AG08396 (cell line): ENCODE measurements at regions not wholly inside any gene's neighbourhood (a gene's known extent, or its start where the extent isn't known, plus 50 kb on each side); places are given as distances from the start of the nearest gene placed in this dataset.
"Not testable (repeated sequence)": the region's sequence is repeated elsewhere in the genome, so short reads cannot be mapped to it uniquely, and the experiment has no call there.

Experiments used
- DNase-seq: peaks from one replicate; pipeline ENCODE4 v3.0.0; 2012; ENCODE audit warnings: low spot score, mixed read lengths

- no peak for DNase-seq
These were observed 148.8 kb upstream of the ZNF608 start for GRCh38 chr5:124895236-124895635.

GRCh38 chr5:124901081-124901480 lies 154.6 kb upstream of the ZNF608 start:
- no peak for DNase-seq

GRCh38 chr5:124902097-124902821 lies 155.8 kb upstream of the ZNF608 start:
- no peak for DNase-seq

- no peak for DNase-seq
These were observed 159.1 kb upstream of the ZNF608 start for GRCh38 chr5:124905256-124906130.

GRCh38 chr5:124906339-124907097 lies 160.1 kb upstream of the ZNF608 start:
- peak; percentile 58 for DNase-seq

GRCh38 chr5:124907098-124907644 lies 160.7 kb upstream of the ZNF608 start:
- DNase-seq = no peak

- DNase-seq = no peak
These were observed 162.4 kb upstream of the ZNF608 start for GRCh38 chr5:124908581-124909451.

- no peak for DNase-seq
These were observed 163.3 kb upstream of the ZNF608 start for GRCh38 chr5:124909734-124910133.

- DNase-seq = no peak
These were observed 164.0 kb upstream of the ZNF608 start for GRCh38 chr5:124910354-124911016.

GRCh38 chr5:124912638-124913328 lies 166.3 kb upstream of the ZNF608 start:
- no peak for DNase-seq

- no peak for DNase-seq
These were observed 166.9 kb upstream of the ZNF608 start for GRCh38 chr5:124913329-124913653.

GRCh38 chr5:124916313-124916712 lies 169.9 kb upstream of the ZNF608 start:
- DNase-seq = not testable (repeated sequence)

GRCh38 chr5:124918618-124919017 lies 172.2 kb upstream of the ZNF608 start:
- no peak for DNase-seq

- DNase-seq = no peak
These were observed 172.6 kb upstream of the ZNF608 start for GRCh38 chr5:124919076-124919475.

- DNase-seq = no peak
These were observed 173.5 kb upstream of the ZNF608 start for GRCh38 chr5:124919747-124920525.

GRCh38 chr5:124920909-124921666 lies 174.6 kb upstream of the ZNF608 start:
- no peak for DNase-seq

GRCh38 chr5:124921694-124922093 lies 175.3 kb upstream of the ZNF608 start:
- DNase-seq = no peak

GRCh38 chr5:124922255-124922975 lies 176.0 kb upstream of the ZNF608 start:
- DNase-seq = no peak
